ENCODE measurements at regions not wholly inside any gene's neighbourhood (a gene's known extent, or its start where the extent isn't known, plus 50 kb on each side); places are given as distances from the start of the nearest gene placed in this dataset.

DNA sequence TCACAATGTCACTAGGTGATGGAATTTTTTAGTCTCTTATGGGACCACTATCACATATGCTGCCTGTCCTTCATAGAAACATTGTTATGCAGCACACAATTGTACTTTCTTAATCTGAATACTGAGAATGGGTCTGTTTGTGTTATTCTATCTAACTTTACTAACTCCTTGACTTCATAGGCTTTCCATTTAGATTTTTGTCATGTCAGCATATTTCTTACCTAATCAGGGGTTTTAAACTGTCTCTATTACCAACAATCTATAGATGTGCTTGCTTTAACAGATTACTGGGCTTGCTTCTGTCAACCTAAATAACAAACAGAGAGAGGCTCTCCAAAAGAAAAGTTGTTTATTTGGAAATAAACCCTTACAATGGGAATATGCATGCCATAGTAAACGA, 289.6 kb upstream of the ZNF804A start:
- TF ChIP-seq POLR2A (IDR thresholded peaks at IDR 0.05): no peak
- no peak for TF ChIP-seq CTCF (IDR thresholded peaks at IDR 0.05)
- H3K4me1 ChIP-seq: no peaks in the 10 kb centered on the region
- H3K36me3 ChIP-seq: no peaks in the 10 kb centered on the region
- no peaks in the 10 kb centered on the region for H3K27me3 ChIP-seq
- 85 to 92% methylated on average over 1 of the region's 1 CpG for WGBS, 2 donors
- no peak for DNase-seq
- H3K4me3 ChIP-seq (replicated peaks in 1 of 3): no peak overlapping the region
- no peak overlapping the region for H3K27ac ChIP-seq
- intact Hi-C loops (cut with DNase I): no loop called here
- H3K9me3 ChIP-seq: no peaks in the 10 kb centered on the region

DNA sequence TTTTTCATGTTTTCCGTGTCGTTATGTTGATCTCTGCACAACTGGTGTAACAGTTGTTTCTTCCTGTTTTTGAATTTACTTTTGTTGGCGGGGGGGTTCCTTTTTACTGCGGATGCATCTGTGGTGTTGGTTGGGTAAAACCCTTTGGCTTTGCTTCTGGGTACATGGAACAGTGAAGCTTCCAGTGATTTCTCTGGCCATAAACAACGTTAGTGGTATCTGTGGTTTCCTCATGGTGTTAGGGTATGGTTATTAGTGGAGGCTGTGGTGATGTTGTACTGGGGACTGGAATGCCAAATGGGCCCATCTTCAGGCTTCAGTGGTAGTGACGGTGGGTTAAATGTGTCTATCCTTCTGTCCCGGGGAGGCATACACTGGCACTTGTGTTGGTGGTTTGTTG, 285.4 kb upstream of the ZNF804A start:
- Histone ChIP-seq H3K36me3 (no peaks in the 10 kb centered on the region), H3K9me3 (no peaks in the 10 kb centered on the region), H3K4me3 (replicated peaks in 1 of 3) (no peak overlapping the region), H3K4me1 (no peaks in the 10 kb centered on the region), H3K27me3 (no peaks in the 10 kb centered on the region), H3K27ac (no peak overlapping the region)
- intact Hi-C loops (cut with DNase I): no loop called here
- 91 to 92% methylated on average over 7 of the region's 7 CpGs for WGBS, 2 donors
- no peak for DNase-seq
- no peak for TF ChIP-seq POLR2A (IDR thresholded peaks at IDR 0.05)
- no peak for TF ChIP-seq CTCF (IDR thresholded peaks at IDR 0.05)

DNA sequence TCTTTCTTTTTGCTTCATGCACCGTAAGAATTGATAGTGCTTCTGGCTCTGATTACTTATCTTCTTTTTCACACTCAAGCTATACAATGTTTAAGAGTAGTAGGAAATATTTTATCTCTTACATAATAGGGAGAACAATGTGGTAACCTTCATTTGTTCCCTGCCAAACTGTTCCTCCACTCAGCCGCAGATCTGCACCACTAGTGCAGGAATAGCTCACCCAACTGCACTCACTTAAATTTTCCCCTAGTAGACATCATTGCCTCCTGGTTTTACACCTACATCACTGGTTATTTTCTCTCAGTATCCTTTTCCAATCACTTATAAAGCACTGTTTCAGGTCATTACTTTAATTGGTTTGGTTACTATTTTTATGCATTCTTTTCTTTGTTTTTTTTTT, 283.5 kb upstream of the ZNF804A start:
- H3K36me3 ChIP-seq: no peaks in the 10 kb centered on the region
- H3K9me3 ChIP-seq: no peaks in the 10 kb centered on the region
- intact Hi-C loops (cut with DNase I): no loop called here
- no peak for DNase-seq
- no peaks in the 10 kb centered on the region for H3K4me1 ChIP-seq
- 86 to 92% methylated on average over 2 of the region's 2 CpGs for WGBS, 2 donors
- H3K27ac ChIP-seq: no peak overlapping the region
- no peak for TF ChIP-seq POLR2A (IDR thresholded peaks at IDR 0.05)
- no peak for TF ChIP-seq CTCF (IDR thresholded peaks at IDR 0.05)
- H3K27me3 ChIP-seq: no peaks in the 10 kb centered on the region
- H3K4me3 ChIP-seq (replicated peaks in 1 of 3): no peak overlapping the region

DNA sequence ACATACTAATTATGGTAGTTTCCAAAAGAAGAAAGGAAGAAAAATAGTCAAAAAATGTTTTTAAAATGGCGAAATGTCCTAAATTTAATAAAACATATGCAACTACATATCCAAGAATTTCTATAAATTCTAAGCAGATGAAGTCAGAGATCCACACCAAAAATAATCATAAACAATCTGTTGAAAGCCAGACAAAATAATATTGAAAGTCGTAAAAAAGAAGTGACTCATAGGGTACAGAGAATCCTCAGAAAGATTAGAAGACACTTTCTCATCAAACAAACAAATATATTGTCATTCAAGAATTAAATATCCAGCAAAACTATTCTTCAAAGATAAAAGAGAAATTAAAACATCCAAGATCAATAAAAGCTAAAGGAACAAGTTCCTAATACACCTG, 281.4 kb upstream of the ZNF804A start:
- Histone ChIP-seq H3K9me3 (no peaks in the 10 kb centered on the region), H3K27me3 (no peaks in the 10 kb centered on the region), H3K4me1 (no peaks in the 10 kb centered on the region), H3K36me3 (no peaks in the 10 kb centered on the region), H3K27ac (no peak overlapping the region), H3K4me3 (replicated peaks in 1 of 3) (no peak overlapping the region)
- DNase-seq: no peak
- intact Hi-C loops (cut with DNase I): no loop called here
- WGBS, 2 donors: 81 to 86% methylated on average over 2 of the region's 2 CpGs
- TF ChIP-seq POLR2A (IDR thresholded peaks at IDR 0.05) (no peak), CTCF (IDR thresholded peaks at IDR 0.05) (no peak)

DNA sequence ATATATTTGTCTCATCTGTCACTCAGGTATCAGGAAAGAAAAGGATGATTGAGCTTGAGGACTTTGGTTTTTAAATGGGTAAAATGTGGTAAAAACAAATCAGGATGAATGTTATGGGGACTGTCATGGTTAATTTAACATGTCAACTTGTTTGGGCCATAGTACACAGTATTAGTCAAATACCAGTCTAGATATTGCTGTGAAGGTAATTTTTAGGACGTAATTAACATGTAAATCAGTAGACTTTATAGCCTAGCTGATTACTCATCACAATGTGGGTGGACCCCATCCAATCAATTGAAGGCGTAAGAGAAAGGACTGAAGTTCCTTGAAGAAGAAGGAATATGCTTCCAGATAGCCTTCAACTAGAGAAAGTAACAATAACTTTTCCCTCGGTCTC, 275.7 kb upstream of the ZNF804A start:
- intact Hi-C loops (cut with DNase I): no loop called here
- H3K9me3 ChIP-seq: no peaks in the 10 kb centered on the region
- TF ChIP-seq POLR2A (IDR thresholded peaks at IDR 0.05): no peak
- no peak for TF ChIP-seq CTCF (IDR thresholded peaks at IDR 0.05)
- no peaks in the 10 kb centered on the region for H3K4me1 ChIP-seq
- H3K4me3 ChIP-seq (replicated peaks in 1 of 3): no peak overlapping the region
- H3K27ac ChIP-seq: no peak overlapping the region
- 90 to 92% methylated on average over 3 of the region's 3 CpGs for WGBS, 2 donors
- H3K27me3 ChIP-seq: no peaks in the 10 kb centered on the region
- DNase-seq: no peak
- H3K36me3 ChIP-seq: no peaks in the 10 kb centered on the region

Measured in thyroid gland (tissue), 4 donors.